WTC11 (cell line): ENCODE measurements at regions not wholly inside any gene's neighbourhood (a gene's known extent, or its start where the extent isn't known, plus 50 kb on each side); places are given as distances from the start of the nearest gene placed in this dataset.
"Not testable (repeated sequence)": the region's sequence is repeated elsewhere in the genome, so short reads cannot be mapped to it uniquely, and the experiment has no call there.

ENCODE experiments used
- ATAC-seq: fragments of 200-7000 bp; cut with Tn5 transposase; 2 replicates; pipeline ENCODE4 v1.10.0; 2021; ENCODE audit warnings: mild to moderate bottlenecking, moderate library complexity
- CTCF ChIA-PET: fragments of 300-600 bp; sonication (Branson Sonifier 250); formaldehyde crosslinking; loops from one replicate; lab custom pipeline; 2021; ENCODE audit warnings: antibody characterized with exemption; lab: Charles Lee
- POLR2A ChIA-PET: fragments of 350-600 bp; sonication (Branson Sonifier 250); formaldehyde crosslinking; loops from one replicate; lab custom pipeline; 2021; ENCODE audit warnings: antibody characterized with exemption; lab: Charles Lee
- DNase-seq: peaks from one replicate; pipeline ENCODE4 v3.0.0; 2021; ENCODE audit warnings: low spot score
- H3K27ac Mint-ChIP-seq: 2 replicates; pipeline ENCODE4 v1.8.0; 2021; ENCODE audit warnings: mixed read lengths
- H3K27me3 Mint-ChIP-seq: 2 replicates; pipeline ENCODE4 v1.8.0; 2021; ENCODE audit warnings: low read depth, mild to moderate bottlenecking, moderate library complexity, mixed read lengths
- H3K36me3 Mint-ChIP-seq: 2 replicates; pipeline ENCODE4 v1.8.0; 2021; ENCODE audit warnings: mixed read lengths
- H3K4me1 Mint-ChIP-seq: 2 replicates; pipeline ENCODE4 v1.8.0; 2022; ENCODE audit warnings: mixed read lengths
- H3K4me3 Mint-ChIP-seq: 2 replicates; pipeline ENCODE4 v1.8.0; 2021; ENCODE audit warnings: mild to moderate bottlenecking, moderate library complexity, mixed read lengths
- H3K9me3 Mint-ChIP-seq: 2 replicates; pipeline ENCODE4 v1.8.0; 2021; ENCODE audit warnings: mixed read lengths
- ATF1 ChIP-seq: sonication (generic); formaldehyde crosslinking; IDR thresholded peaks from 2 replicates; pipeline ENCODE4 v1.8.1; 2023; ENCODE audit warnings: mild to moderate bottlenecking, moderate library complexity, missing genetic modification reagents
- CREB1 ChIP-seq: sonication (generic); formaldehyde crosslinking; IDR thresholded peaks from 2 replicates; pipeline ENCODE4 v1.8.0; 2023; ENCODE audit warnings: mild to moderate bottlenecking, missing genetic modification reagents
- FOXK1 ChIP-seq: sonication (generic); formaldehyde crosslinking; IDR thresholded peaks from 2 replicates; pipeline ENCODE4 v1.8.0; 2022; ENCODE audit warnings: mild to moderate bottlenecking, moderate library complexity, missing genetic modification reagents
- MXD4 ChIP-seq: fragments of 250-450 bp; sonication (Bioruptor Pico); IDR thresholded peaks from 2 replicates; pipeline ENCODE4 v1.8.0; 2021; ENCODE audit warnings: mild to moderate bottlenecking, moderate library complexity, borderline replicate concordance
- MYBL2 ChIP-seq: sonication (generic); formaldehyde crosslinking; IDR thresholded peaks from 2 replicates; pipeline ENCODE4 v1.8.1; 2023; ENCODE audit warnings: mild to moderate bottlenecking, moderate library complexity, missing genetic modification reagents
- NR2C2 ChIP-seq: sonication (generic); formaldehyde crosslinking; IDR thresholded peaks from 2 replicates; pipeline ENCODE4 v1.8.0; 2022; ENCODE audit warnings: mild to moderate bottlenecking, missing genetic modification reagents
- SMAD3 ChIP-seq: sonication (generic); formaldehyde crosslinking; IDR thresholded peaks from 2 replicates; pipeline ENCODE4 v1.8.0; 2022; ENCODE audit warnings: missing genetic modification reagents, mild to moderate bottlenecking, borderline replicate concordance
- SP1 ChIP-seq: sonication (generic); formaldehyde crosslinking; conservative IDR thresholded peaks from 2 replicates; pipeline ENCODE4 v1.8.1; 2022; ENCODE audit warnings: missing genetic modification reagents
- ZBTB21 ChIP-seq: sonication (generic); formaldehyde crosslinking; IDR thresholded peaks from 2 replicates; pipeline ENCODE4 v1.8.1; 2023; ENCODE audit warnings: mild to moderate bottlenecking, missing genetic modification reagents, borderline replicate concordance
- ZNF396 ChIP-seq: fragments of 250-450 bp; sonication (Bioruptor Pico); IDR thresholded peaks from 2 replicates; pipeline ENCODE4 v1.8.0; 2021; ENCODE audit warnings: mild to moderate bottlenecking, moderate library complexity, borderline replicate concordance
- TF ChIP-seq, protein P1 (sequence below): sonication (generic); formaldehyde crosslinking; IDR thresholded peaks from 2 replicates; pipeline ENCODE4 v1.8.0; 2022; ENCODE audit warnings: mild to moderate bottlenecking, missing genetic modification reagents
- TF ChIP-seq, protein P2 (sequence below): sonication (generic); formaldehyde crosslinking; IDR thresholded peaks from 2 replicates; pipeline ENCODE4 v1.8.0; 2023; ENCODE audit warnings: missing genetic modification reagents, mild to moderate bottlenecking, borderline replicate concordance

DNA sequence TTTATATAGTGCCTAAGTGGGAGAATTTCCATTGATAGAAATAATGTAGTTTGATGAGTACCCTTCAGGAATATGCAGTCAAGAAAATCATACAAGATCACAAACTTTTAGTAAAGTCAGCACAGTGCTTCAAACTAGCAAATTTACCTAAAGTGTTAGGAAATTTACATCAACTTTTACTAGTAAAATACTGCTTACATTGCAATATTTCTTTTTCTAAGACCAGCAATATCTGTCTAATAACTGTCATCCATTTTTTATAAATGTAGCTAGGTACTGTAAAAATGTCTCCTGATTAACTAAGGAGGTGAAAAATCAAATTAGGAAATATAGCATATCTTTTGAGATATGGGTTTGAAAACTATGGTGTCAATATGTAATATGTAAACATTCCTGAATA is 405.4 kb downstream of the MDFIC start:
- 0 out of 2 replicates have a peak, but pooled peaks cover 5% of the 10 kb centered on the region for H3K4me1 Mint-ChIP-seq
- CTCF ChIA-PET: no interaction called here

DNA sequence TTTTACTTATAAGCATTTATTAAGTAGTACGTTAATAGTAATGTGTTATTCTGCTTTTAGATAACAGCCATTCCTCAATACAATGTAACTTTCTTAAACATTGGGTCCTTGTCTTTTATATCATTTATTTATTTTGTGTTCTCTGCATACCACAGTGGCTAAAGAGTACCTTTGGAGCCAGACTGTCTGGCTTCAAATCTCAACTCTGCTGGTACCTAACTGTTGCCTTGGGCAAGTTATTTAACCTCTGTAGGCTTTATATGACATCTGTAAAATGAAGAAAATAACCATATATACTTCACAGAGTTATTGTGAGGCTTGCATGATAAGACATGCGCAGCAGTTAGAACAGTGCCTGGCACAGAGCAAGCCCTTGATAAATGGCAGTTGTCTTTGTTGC is 397.6 kb downstream of the MDFIC start:
- CTCF ChIA-PET: no interaction called here
- Mint-ChIP-seq H3K4me1 (peaks cover 4% of the 10 kb centered on the region; the same call in 1 of the 2 replicates), H3K9me3 (no peaks in the 10 kb centered on the region), H3K27me3 (no peaks in the 10 kb centered on the region), H3K4me3 (no peak overlapping the region), H3K36me3 (no peaks in the 10 kb centered on the region)
- no peak for DNase-seq
- POLR2A ChIA-PET: no interaction called here
- no peak for ATAC-seq
- no peak for TF ChIP-seq MXD4 (CRISPR knock-in tag)
- no peak for TF ChIP-seq NR2C2 (CRISPR knock-in tag)
- TF ChIP-seq FOXK1 (CRISPR knock-in tag): no peak
- TF ChIP-seq SP1: no peak
- no peak for TF ChIP-seq ZBTB21 (CRISPR knock-in tag)
- TF ChIP-seq, all 79 proteins: peak for 0
- no peak overlapping the region for H3K27ac Mint-ChIP-seq

More for the DNA sequence above, 405.4 kb downstream of the MDFIC start:
- Mint-ChIP-seq H3K36me3 (no peaks in the 10 kb centered on the region), H3K4me3 (no peak overlapping the region), H3K27me3 (no peaks in the 10 kb centered on the region), H3K27ac (no peak overlapping the region), H3K9me3 (no peaks in the 10 kb centered on the region)
- POLR2A ChIA-PET: no interaction called here
- DNase-seq: no peak
- ATAC-seq: no peak
- TF ChIP-seq, protein P1, sequence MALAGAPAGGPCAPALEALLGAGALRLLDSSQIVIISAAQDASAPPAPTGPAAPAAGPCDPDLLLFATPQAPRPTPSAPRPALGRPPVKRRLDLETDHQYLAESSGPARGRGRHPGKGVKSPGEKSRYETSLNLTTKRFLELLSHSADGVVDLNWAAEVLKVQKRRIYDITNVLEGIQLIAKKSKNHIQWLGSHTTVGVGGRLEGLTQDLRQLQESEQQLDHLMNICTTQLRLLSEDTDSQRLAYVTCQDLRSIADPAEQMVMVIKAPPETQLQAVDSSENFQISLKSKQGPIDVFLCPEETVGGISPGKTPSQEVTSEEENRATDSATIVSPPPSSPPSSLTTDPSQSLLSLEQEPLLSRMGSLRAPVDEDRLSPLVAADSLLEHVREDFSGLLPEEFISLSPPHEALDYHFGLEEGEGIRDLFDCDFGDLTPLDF: no peak
- TF ChIP-seq MYBL2 (CRISPR knock-in tag) (no peak), CREB1 (no peak), ATF1 (CRISPR knock-in tag) (no peak)
- TF ChIP-seq, protein P2, sequence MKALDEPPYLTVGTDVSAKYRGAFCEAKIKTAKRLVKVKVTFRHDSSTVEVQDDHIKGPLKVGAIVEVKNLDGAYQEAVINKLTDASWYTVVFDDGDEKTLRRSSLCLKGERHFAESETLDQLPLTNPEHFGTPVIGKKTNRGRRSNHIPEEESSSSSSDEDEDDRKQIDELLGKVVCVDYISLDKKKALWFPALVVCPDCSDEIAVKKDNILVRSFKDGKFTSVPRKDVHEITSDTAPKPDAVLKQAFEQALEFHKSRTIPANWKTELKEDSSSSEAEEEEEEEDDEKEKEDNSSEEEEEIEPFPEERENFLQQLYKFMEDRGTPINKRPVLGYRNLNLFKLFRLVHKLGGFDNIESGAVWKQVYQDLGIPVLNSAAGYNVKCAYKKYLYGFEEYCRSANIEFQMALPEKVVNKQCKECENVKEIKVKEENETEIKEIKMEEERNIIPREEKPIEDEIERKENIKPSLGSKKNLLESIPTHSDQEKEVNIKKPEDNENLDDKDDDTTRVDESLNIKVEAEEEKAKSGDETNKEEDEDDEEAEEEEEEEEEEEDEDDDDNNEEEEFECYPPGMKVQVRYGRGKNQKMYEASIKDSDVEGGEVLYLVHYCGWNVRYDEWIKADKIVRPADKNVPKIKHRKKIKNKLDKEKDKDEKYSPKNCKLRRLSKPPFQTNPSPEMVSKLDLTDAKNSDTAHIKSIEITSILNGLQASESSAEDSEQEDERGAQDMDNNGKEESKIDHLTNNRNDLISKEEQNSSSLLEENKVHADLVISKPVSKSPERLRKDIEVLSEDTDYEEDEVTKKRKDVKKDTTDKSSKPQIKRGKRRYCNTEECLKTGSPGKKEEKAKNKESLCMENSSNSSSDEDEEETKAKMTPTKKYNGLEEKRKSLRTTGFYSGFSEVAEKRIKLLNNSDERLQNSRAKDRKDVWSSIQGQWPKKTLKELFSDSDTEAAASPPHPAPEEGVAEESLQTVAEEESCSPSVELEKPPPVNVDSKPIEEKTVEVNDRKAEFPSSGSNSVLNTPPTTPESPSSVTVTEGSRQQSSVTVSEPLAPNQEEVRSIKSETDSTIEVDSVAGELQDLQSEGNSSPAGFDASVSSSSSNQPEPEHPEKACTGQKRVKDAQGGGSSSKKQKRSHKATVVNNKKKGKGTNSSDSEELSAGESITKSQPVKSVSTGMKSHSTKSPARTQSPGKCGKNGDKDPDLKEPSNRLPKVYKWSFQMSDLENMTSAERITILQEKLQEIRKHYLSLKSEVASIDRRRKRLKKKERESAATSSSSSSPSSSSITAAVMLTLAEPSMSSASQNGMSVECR (CRISPR knock-in tag): no peak

DNA sequence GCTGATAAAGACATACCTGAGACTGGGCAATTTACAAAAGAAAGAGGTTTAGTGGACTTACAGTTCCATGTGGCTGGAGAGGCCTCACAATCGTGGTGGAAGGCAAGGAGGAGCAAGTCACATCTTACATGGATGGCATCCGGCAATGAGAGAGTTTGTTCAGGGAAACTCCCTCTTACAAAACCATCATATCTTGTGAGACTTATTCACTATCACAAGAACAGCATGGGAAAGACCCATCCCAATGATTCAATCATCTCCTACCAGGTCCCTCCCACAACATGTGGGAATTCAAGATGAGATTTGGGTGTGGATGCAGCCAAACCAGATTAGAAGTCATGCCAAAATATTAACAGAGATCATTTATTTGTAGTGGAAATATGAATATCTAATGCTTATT is 388.4 kb downstream of the MDFIC start:
- ATAC-seq, POLR2A ChIA-PET, H3K27ac Mint-ChIP-seq, H3K4me3 Mint-ChIP-seq, H3K36me3 Mint-ChIP-seq, H3K4me1 Mint-ChIP-seq, H3K27me3 Mint-ChIP-seq, CTCF ChIA-PET, DNase-seq, H3K9me3 Mint-ChIP-seq: not testable (repeated sequence)

DNA sequence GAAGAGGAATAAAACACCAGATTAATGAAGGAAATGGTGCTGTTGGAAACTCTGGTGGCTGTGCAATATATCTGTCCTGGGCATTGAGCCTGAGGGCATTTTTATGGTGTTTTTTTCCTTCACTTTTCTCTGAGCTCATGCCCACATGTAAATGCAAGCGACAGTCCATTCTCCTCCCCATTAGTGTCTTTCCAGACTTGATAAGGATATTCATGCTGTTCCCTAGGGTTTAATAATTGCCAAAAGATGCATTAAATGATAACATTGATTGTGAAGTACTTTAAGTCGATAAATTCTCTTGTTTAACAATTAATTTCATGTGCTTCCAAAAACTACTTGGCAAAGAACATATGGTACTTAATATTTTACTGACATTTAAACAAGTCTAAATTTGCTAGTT is 384.7 kb downstream of the MDFIC start:
- H3K27ac Mint-ChIP-seq: no peak overlapping the region
- ChIA-PET CTCF (no interaction called here), POLR2A (no interaction called here)
- peaks cover 26% of the 10 kb centered on the region for H3K9me3 Mint-ChIP-seq
- peaks cover 18% of the 10 kb centered on the region for H3K4me1 Mint-ChIP-seq
- no peak overlapping the region for H3K4me3 Mint-ChIP-seq
- H3K27me3 Mint-ChIP-seq: peaks cover 36% of the 10 kb centered on the region
- TF ChIP-seq CREB1 (no peak), ZNF396 (no peak), SMAD3 (no peak)
- DNase-seq (no peak), ATAC-seq (no peak)
- H3K36me3 Mint-ChIP-seq: peaks cover 4% of the 10 kb centered on the region; the same call in 1 of the 2 replicates
